ENCODE measurements at regions not wholly inside any gene's neighbourhood (a gene's known extent, or its start where the extent isn't known, plus 50 kb on each side); places are given as distances from the start of the nearest gene placed in this dataset.

- no peak overlapping the region for H3K4me3 ChIP-seq (ENCODE audit: low read length)
- TF ChIP-seq, protein P1, sequence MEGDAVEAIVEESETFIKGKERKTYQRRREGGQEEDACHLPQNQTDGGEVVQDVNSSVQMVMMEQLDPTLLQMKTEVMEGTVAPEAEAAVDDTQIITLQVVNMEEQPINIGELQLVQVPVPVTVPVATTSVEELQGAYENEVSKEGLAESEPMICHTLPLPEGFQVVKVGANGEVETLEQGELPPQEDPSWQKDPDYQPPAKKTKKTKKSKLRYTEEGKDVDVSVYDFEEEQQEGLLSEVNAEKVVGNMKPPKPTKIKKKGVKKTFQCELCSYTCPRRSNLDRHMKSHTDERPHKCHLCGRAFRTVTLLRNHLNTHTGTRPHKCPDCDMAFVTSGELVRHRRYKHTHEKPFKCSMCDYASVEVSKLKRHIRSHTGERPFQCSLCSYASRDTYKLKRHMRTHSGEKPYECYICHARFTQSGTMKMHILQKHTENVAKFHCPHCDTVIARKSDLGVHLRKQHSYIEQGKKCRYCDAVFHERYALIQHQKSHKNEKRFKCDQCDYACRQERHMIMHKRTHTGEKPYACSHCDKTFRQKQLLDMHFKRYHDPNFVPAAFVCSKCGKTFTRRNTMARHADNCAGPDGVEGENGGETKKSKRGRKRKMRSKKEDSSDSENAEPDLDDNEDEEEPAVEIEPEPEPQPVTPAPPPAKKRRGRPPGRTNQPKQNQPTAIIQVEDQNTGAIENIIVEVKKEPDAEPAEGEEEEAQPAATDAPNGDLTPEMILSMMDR (conservative IDR thresholded peaks at IDR 0.05; ENCODE audit: low read length): no peak
- DNase-seq (ENCODE audit: low read depth): no peak
Measured at GRCh38 chr12:125956186-125956585, 891.0 kb downstream of the AACS start.

DNA sequence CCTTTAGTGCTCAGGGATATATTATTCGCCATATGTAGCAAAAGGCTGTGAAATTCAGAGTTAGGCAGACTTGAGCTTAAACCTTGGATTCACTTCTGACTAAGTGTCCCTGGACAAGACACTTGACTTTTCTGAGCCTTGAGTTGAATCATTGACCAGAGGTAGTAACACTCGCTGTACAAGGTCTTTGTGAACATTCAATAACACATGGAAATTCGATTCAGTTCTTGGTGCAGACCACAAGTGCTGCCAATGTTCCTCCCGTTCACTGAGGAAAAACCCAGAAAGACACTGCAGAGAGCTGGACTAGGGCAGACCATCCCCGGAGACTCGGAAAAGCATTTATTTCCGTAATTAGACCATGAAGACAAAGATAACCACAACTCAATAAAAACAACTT, 901.4 kb downstream of the AACS start:
- H3K4me3 ChIP-seq (ENCODE audit: low read length): no peak overlapping the region
- TF ChIP-seq, protein P1 (conservative IDR thresholded peaks at IDR 0.05; ENCODE audit: low read length): no peak

GRCh38 chr12:125968413-125968812, 903.2 kb downstream of the AACS start:
- TF ChIP-seq, protein P1 (conservative IDR thresholded peaks at IDR 0.05; ENCODE audit: low read length): no peak
- DNase-seq (ENCODE audit: low read depth): no peak
- H3K4me3 ChIP-seq (ENCODE audit: low read length): no peak overlapping the region

More for the DNA sequence above, 901.4 kb downstream of the AACS start:
- no peak for DNase-seq (ENCODE audit: low read depth)

DNA sequence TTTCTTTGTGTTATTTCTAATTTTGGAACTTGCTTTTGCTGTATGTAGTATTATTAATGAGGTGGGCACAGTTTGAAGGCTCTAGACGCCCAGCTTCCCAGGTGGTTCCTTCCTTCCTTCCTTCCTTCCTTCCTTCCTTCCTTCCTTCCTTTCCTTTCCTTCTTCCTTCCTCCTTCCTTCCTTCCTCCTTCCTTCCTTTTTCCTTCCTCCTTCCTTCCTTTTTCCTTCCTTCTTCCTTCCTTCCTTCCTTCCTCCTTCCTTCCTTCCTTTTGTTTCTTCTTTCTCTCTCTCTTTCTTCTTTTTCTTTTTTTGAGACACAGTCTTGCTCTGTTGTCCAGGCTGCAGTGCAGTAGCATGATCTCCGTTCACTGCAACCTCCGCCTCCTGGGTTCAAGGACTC, 906.7 kb downstream of the AACS start:
- no peak for DNase-seq (ENCODE audit: low read depth)
- TF ChIP-seq, protein P1 (conservative IDR thresholded peaks at IDR 0.05; ENCODE audit: low read length): no peak
- no peak overlapping the region for H3K4me3 ChIP-seq (ENCODE audit: low read length)

- no peak for DNase-seq (ENCODE audit: low read depth)
- H3K4me3 ChIP-seq (ENCODE audit: low read length): no peak overlapping the region
- TF ChIP-seq, protein P1 (conservative IDR thresholded peaks at IDR 0.05; ENCODE audit: low read length): no peak
Measured at GRCh38 chr12:125978286-125978685, 913.1 kb downstream of the AACS start.

DNA sequence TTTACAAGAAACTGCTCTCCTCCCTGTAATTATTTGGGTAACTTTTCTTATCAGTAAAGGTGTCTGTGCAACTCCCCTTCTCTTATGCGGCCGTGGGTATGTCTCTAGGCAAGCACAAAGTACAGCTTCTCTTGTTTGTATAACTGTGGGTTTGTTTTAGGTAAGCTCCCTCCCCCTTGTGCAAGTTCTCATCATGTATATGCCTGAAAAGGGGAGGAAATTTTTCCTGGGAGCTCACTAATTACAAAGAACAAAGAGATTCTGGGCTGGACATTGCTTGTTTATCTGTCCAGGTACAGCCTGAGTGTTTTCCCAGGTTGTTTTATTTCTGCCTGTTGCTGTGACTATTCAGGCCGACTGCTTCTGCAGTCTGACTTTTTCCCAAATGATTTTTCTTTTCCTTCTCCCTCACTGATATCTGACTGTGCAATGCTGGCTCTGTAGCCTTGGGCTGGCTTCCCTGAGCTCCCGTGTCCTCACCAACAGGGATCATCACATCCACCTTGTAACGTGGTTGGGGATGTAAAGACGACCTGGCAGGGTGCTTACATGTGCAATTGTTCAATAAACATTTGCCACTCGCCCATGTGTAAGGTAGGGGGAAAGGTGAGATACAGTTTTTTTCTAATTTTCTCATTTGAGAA, 916.5 kb downstream of the AACS start:
- H3K4me3 ChIP-seq (ENCODE audit: low read length): no peak overlapping the region
- DNase-seq (ENCODE audit: low read depth): no peak
- TF ChIP-seq, protein P1 (conservative IDR thresholded peaks at IDR 0.05; ENCODE audit: low read length): no peak

GRCh38 chr12:125983094-125983783, 918.0 kb downstream of the AACS start:
- no peak for DNase-seq (ENCODE audit: low read depth)
- TF ChIP-seq, protein P1 (conservative IDR thresholded peaks at IDR 0.05; ENCODE audit: low read length): no peak
- no peak overlapping the region for H3K4me3 ChIP-seq (ENCODE audit: low read length)

All from AG10803 (cell line).